ENCODE measurements at regions not wholly inside any gene's neighbourhood (a gene's known extent, or its start where the extent isn't known, plus 50 kb on each side); places are given as distances from the start of the nearest gene placed in this dataset.
A peak's percentile ranks its signal among the peaks of the same experiment; 100 is the strongest.

DNA sequence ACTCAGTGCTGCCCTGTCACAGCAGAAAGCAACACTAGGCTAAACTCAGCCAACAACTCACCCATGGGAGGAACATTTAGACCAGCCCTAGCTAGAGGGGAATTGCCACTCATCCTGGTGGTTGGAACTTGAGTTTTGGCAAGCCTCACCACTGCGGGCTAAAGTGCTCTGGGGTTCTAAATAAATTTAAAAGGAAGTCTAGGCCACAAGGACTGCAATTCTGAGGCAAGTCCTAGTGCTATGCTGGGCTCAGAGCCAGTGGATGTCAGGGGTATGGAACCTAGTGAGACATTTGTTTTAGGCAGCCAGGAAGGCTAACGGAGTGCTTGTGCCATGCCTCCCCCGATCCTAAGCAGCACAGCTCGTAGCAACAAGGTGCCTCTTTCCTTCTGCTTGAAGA, 78.0 kb downstream of the RGS13 start:
- DNase-seq = no peak

DNA sequence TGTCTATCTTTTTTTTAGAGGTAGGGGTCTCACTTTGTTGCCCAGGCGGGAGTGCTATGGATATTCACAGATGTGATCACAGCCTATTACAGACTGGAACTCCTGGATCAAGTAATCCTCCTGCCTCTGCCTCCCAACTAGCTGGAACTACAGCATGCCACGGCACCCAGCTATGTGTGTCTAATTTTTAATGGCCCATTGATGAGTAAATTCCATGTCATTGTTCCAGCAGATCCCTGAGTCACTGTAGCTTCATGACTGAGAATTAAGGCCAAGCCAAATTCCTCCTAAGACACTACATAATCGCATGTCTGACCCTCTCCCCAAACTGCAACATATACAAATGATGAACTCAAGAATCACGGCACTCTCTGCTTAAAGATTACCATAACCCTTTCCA, 84.2 kb upstream of the RGS2 start:
- DNase-seq = no peak

GRCh38 chr1:192726820-192727504, 81.9 kb upstream of the RGS2 start:
- DNase-seq = no peak

GRCh38 chr1:192729500-192729899, 79.3 kb upstream of the RGS2 start:
- DNase-seq = no peak

GRCh38 chr1:192730198-192730597, 78.6 kb upstream of the RGS2 start:
- DNase-seq = no peak

DNA sequence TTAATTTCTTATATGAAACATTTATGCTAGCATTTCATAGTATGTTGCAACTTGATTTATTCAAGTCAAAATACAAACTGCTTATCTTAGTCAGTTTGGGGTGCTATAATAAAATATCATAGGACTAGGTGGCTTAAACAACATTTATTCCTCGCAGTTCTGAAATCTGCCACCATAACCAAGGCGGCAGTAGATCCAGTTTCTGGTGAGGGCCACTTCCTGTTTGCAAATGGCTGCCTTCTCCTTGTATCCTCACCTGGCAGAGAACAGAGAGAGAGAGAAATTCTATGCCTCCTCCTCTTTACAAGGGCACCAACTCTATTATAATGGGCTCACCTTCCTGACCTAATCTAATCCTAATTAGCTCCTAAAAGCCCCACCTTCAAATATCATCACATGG, 76.1 kb upstream of the RGS2 start:
- DNase-seq = no peak

- DNase-seq = peak; percentile 27
These were observed 73.4 kb upstream of the RGS2 start for GRCh38 chr1:192735298-192735915.

DNA sequence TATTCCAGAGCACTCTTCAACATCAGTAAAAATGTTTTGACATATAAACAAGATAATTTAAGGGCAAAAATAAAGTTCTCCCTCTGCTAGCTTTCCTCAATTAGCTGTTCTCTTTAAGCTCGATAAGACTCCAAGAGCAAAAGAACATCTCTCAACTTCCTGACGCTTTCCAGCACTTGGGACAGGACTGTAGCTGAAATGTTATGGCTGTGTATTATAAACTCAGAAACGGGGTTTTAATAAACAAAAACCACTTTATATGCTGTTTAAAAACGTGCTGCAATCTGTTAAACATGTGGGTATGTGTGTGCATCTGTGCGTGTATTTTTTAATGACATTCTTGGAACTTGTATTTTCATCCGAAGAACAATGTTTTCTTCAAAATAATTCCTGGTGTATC, 71.5 kb upstream of the RGS2 start:
- peak; percentile 38 for DNase-seq

DNA sequence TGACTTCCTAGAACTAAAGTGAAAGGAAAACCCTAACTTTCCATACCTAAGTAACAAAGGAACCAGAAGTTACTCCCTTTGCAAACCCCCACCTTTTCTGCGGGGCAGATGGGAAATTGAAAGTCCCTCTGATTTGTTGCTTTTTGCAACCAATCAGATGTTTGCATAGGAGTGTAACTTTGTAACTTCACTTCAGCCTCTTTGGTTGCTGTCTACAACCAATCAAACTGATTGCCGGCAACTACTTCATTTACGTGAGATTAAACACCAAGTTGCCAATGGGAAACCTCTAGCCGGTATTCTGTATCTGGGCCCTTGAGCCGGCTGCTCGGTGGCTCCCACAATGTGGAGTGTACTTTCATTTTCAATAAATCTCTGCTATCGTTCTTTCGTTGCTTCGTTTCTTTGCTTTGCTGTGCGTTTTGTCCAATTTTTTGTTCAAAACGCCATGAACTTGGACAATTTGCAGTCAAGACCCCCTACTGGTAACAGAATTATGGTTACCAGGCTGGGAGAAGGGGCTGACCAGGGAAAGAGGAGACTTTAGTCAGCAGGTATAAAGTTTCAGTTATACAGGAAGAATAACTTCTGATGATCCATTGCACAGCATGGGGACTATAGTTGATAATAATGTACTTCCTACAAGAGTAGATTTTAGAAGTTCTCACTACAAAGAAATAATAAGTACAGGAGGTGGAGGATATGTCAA, 69.2 kb upstream of the RGS2 start:
- no peak for DNase-seq

DNA sequence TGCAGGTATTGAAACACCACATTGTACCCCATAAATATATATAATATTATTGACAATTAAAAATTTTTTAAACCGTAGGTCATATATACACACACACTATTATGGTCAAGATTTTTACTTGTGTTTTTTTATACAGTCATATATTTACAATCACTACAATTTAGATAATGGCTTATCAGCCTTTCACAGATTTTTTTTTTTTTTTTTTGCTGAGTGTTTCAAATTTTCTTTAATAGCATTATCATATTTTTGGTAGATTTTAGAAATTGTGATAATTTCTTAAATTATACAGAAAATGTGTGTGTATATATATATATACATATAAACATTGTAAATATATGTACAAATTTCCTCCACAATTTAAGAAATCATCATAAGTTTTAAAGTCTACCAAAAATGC, 68.6 kb upstream of the RGS2 start:
- DNase-seq = no peak

- DNase-seq = no peak
These were observed 67.7 kb upstream of the RGS2 start for GRCh38 chr1:192741095-192741494.

- DNase-seq = no peak
These were observed 61.5 kb upstream of the RGS2 start for GRCh38 chr1:192747301-192747700.

DNA sequence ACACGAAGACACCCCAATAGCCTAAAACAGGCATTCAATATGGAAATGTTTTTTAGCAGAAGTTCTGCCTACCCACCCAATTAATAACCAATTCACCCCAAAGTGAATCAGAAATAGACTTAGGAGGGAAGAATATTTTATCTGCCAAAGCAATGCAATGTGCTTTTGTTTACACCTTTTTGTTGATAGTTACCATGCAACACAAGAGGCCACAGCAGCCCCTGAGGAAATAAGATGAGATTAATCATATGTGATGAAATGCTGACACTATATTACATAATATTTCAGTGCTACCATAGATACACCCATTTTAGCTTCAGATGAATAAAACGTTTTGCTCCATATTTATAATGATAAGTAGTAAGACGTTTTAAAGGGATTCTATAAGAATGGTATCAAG, 60.9 kb upstream of the RGS2 start:
- peak; percentile 18 for DNase-seq

- no peak for DNase-seq
These were observed 59.5 kb upstream of the RGS2 start for GRCh38 chr1:192749349-192749748.

GRCh38 chr1:192751260-192751659, 57.6 kb upstream of the RGS2 start:
- DNase-seq = no peak

- DNase-seq = no peak
These were observed 52.5 kb upstream of the RGS2 start for GRCh38 chr1:192756314-192756713.

DNA sequence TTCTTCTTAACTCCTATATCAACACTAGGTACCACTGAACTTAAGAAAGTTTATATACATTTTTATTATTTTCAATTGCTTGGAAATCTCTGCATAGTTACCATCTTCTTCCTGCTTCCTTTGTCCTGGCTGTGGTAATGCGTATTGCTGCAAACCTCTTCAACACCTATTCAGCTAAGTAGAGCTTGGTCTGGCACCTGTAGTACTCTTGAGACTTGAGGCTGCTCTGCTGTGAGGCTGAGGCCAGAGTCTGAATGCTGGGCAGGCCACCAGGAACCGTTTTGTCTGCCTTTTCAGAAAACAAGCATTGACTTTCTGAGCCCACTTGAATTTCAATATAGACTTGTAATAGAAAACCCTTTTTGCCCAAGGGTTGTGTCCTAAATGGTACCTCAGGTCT, 52.0 kb upstream of the RGS2 start:
- no peak for DNase-seq

- DNase-seq = no peak
These were observed 50.3 kb upstream of the RGS2 start for GRCh38 chr1:192758492-192758891.
